ENCODE measurements at regions not wholly inside any gene's neighbourhood (a gene's known extent, or its start where the extent isn't known, plus 50 kb on each side); places are given as distances from the start of the nearest gene placed in this dataset.

DNA sequence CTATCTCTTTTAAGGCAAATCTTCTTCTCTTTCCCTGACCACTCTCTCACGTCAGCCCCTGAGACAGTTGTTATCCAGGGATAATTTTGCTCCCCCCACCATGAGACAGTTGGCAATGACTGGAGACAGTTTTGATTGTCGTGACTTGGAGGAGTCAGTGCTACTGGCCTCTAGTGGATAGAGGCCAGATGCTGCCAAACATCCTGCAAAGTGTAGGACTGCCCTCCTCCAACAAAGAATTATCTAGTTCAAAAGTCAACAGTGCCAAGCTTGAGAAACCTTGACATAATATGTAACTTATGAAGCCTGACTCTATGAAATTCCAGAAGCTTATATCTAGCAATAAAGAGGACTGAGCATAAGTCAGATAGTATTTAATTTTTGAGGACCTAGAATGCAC lies 502.1 kb upstream of the IGFBP7 start:
- no peak for DNase-seq (ENCODE audit: low read depth, low spot score)

- peak; percentile 53 for DNase-seq (ENCODE audit: low read depth, low spot score)
These were observed 497.5 kb upstream of the IGFBP7 start for GRCh38 chr4:57607566-57608180.

DNA sequence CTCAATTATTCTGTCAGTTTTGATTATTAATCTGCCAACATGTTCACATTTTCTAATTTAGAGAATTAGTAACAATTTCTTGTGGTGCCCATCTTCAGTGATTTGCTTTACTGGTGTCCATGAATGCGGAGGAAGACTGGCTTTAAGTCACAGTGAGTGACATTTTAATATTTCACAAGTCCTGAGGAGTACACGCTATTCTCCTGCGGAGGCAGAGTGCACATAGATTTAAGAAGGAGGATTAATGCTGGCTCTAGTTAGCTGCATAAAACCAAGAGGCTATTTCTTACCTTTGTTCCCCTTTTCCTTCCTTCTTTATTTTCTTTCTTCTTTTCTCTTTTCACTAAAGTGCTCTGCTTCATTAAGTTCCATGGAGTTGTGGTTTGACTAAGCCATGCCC lies 495.2 kb upstream of the IGFBP7 start:
- DNase-seq (ENCODE audit: low read depth, low spot score), result no peak

- DNase-seq (ENCODE audit: low read depth, low spot score), result no peak
These were observed 492.0 kb upstream of the IGFBP7 start for GRCh38 chr4:57602141-57602540.

DNA sequence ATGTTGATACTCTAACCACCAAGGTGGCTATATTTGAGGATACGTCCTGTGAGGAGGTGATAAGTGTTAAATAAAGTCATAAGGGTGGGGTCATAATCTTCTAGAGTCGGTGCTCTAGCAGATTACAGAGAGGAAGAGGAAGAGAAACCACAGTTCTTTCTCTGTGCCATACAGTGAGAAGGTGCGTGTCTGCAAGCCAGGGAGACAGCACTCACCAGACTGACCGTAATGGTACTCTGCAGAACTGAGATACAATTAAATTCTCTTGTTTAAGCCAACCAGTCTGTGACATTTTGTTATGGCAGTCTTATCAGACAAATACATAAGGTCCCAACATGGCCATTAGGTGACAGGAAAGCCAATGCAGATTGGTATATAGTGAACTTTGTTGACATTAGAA lies 480.9 kb upstream of the IGFBP7 start:
- no peak for DNase-seq (ENCODE audit: low read depth, low spot score)

DNA sequence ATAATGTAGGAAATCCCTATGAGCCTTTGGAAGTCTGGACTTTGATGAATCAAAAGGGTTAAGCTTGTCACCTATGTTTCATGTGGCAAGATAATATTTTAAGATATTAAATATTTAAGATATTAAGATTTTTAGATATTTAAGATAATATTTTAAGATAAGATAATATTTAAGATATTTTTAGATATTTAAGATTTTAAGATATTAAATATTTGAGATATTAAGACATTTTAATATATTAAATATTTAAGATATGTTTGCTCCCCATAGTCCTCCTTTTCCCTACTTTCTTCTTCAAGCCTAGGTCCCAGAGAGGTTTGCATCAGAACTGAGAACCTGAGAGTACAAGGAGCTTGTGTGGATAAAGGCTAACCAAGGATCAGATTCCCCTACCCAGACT lies 478.4 kb upstream of the IGFBP7 start:
- no peak for DNase-seq (ENCODE audit: low read depth, low spot score)

DNA sequence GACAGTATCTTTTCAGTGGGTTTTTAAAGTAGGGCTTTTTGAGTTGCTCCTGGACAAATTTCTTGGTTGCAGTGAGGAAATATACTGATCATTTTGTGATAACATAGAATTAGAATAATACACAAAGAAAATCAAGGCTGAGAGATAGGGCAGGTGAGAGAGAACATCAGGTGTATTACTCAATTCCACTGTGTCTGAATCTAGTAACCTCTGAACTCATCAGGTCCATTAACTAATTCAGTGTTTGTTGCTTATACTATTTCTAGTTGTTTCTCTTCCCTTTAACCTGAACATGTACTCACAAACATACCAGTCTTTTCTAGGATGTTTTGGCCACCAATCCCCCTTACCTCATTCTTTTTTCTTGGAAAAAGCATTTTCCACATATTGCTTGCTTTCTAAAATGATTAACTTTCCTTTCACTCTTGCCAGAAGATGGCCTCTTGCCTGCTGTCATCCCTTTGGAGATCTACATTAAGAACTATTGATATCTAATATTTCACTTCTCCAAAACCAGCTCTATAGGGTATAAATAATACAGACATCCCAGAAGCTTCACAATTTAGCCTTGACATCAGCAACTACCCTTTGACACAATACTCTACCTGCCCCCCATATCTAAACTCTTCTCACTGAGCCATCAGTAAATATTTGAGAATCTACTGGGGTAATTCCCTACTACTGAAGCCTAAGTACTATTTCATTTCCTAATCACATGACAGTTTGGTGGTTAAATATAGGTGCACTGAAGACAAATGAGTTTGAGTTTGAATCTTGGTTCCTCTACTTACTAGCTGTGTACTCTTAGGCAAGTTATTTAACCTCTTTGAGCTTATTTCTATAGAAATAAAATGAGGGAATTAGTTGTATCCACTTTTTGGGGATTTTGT lies 470.8 kb upstream of the IGFBP7 start:
- no peak for DNase-seq (ENCODE audit: low read depth, low spot score)

GRCh38 chr4:57575426-57575825 lies 465.2 kb upstream of the IGFBP7 start:
- no peak for DNase-seq (ENCODE audit: low read depth, low spot score)

DNA sequence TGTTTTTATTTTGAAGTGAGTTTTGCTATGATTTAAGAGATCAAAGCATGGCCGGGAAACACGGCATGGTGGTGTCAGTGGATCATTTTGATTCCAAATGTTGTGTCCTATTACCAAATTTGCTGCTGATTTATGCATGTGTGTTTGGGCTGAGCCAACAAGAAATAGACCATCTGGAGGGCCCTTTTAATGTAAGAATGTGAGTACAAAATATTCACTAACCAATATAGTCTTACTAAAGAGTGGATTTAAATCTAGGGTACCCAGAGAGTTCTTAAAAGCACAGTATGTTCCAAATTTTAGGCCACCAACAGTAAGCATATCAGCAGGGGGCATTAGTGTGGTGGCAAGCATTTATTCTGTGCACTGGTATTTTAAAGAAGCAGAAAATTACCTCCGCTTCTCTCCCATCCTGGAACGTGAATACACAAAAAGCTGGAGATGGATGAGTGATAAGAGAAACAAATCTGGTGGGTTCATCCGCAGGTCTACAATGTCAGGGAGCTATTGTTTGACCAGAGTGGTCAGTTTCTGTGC lies 444.4 kb upstream of the IGFBP7 start:
- DNase-seq (ENCODE audit: low read depth, low spot score), result no peak

DNA sequence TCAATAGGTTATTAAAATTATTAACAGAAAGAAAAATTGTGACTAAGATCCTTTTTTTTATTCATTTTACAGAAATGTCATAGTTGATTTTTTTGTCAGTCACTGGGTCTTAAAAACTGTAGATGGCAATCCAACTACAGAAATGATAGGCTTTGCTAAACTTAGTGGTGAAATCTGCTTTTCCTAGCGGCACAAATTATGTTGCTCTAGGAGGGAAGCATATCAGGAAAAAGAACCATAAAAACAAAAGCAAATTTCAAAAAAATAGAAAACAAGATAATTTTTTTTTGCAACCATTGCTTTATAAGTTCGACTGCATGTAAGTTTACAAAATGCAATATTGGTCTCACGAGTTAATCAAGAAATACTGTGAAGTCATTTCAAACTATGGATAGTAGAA lies 443.5 kb upstream of the IGFBP7 start:
- no peak for DNase-seq (ENCODE audit: low read depth, low spot score)

DNA sequence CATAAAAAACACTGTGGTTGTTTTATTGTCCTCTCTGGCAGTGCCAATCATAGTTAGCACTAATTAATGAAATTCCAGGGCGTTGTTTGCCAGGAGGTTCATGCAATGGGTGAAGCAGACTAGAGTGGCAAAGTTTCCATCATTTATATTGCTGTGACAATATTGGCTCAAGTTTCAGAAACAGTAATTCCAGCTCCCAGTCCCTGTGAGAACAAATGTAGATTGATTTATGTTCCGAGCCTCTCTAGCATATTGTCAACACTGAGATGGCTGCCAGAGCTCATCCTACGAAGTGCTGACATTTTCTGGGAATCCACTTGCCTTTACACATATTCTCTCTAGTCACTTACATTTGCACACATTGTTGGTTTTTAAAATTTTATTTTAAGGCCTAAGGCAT lies 440.0 kb upstream of the IGFBP7 start:
- DNase-seq (ENCODE audit: low read depth, low spot score), result no peak

DNA sequence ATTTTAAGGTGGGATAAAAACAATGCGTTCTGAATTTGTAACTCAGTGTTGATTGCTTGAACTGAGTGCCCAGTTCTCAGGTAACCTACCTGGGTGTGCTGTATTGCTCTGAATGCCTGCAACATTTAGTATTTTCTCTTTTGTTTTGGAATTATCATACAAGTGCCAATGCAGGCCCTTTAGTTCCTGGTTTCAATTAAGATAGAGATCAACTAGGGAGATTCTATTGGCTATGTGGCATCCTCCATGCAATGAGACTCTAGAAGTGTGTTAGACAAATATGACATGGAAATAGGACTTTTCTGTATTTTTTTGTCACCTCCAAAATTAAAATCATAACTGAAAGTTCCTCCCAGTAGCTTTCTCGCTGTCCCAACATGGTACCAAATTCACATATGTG lies 438.7 kb upstream of the IGFBP7 start:
- DNase-seq (ENCODE audit: low read depth, low spot score), result no peak

GRCh38 chr4:57544811-57545654 lies 434.8 kb upstream of the IGFBP7 start:
- no peak for DNase-seq (ENCODE audit: low read depth, low spot score)

- DNase-seq (ENCODE audit: low read depth, low spot score), result no peak
These were observed 394.8 kb upstream of the IGFBP7 start for GRCh38 chr4:57504797-57505530.

GRCh38 chr4:57504139-57504538 lies 394.0 kb upstream of the IGFBP7 start:
- DNase-seq (ENCODE audit: low read depth, low spot score), result no peak

GRCh38 chr4:57501720-57502119 lies 391.5 kb upstream of the IGFBP7 start:
- DNase-seq (ENCODE audit: low read depth, low spot score), result peak; percentile 64

DNA sequence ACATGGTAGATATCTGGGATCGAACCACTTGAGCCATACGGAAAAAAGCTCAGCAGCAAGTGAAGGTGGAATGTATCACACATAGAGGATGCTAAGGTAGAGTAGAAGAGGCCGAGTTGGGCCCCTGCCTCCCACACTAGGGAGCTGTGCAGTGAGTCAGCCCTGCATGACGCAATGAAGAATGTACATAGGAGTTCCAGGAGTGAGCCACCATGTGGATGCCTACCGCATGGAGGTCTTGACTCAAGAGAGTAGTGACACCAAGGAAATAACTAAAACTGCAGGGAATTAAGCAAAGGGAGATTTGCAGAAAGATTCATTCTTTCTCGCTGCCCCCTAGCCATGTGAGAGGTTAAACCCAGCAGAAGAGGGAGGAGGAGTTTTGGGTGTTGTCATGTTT lies 389.6 kb upstream of the IGFBP7 start:
- DNase-seq (ENCODE audit: low read depth, low spot score), result no peak

GRCh38 chr4:57498251-57498650 lies 388.1 kb upstream of the IGFBP7 start:
- peak; percentile 16 for DNase-seq (ENCODE audit: low read depth, low spot score)

DNA sequence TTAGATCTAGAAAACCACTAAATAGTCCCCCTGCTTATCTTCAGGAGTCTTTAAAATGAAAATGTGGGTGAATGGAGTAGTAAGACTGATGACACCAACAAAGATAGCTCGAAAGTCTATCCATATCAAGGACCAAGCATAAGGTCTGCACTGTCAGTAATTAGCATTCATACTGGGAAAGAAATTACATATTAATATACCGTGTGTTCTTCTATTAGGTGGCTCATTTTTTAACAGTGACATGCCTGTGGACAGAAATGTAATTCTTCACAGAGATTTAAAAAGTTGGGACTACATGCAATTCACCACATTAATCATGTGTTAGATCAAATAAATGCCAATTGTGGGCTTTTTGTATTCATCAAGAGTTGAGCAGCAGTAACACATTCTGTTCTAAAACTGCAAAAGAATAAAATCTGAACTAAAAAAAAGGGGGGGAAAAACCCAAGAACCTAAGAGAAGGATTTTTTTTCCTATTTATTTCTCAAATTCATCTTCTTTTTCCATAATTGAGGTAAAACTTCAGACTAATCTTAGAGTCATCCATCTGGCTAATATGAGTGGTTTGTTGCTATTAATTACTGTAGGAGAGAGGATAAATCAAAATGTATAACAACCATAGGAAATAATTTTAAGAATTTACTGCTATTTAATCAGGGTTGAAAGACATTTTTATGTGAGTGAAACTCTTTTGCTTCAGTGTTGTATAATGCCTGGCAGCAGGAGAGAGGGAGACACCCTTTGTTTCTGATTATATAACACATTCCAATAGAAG lies 386.7 kb upstream of the IGFBP7 start:
- no peak for DNase-seq (ENCODE audit: low read depth, low spot score)

DNA sequence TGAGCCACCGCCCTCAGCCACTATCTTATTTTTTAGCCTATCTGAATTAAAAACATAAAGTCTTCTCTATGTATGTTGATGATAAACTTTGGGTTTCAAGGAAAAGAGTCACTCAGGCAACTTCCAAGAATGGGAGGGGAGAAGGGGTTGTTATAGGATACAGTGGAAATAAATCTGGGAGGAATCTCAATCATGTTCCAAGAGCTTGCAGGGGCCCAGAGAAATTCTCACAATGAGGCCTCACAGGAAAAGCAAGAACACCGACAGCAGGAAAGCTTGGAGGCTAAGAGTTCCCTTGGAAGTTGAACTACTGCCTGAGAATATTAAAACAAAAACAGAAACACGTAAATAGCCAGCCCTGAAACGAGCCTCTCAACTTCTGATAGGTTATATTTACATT lies 384.6 kb upstream of the IGFBP7 start:
- DNase-seq (ENCODE audit: low read depth, low spot score), result no peak
